GM18517 (cell line): ENCODE measurements at regions not wholly inside any gene's neighbourhood (a gene's known extent, or its start where the extent isn't known, plus 50 kb on each side); places are given as distances from the start of the nearest gene placed in this dataset.

Experiments
- ATAC-seq: cut with Tn5 transposase; IDR thresholded peaks from one replicate; pipeline ENCODE4 v1.9.1; 2021; ENCODE audit warnings: mild to moderate bottlenecking, moderate library complexity; ENCODE audit not compliant: unreplicated experiment

DNA sequence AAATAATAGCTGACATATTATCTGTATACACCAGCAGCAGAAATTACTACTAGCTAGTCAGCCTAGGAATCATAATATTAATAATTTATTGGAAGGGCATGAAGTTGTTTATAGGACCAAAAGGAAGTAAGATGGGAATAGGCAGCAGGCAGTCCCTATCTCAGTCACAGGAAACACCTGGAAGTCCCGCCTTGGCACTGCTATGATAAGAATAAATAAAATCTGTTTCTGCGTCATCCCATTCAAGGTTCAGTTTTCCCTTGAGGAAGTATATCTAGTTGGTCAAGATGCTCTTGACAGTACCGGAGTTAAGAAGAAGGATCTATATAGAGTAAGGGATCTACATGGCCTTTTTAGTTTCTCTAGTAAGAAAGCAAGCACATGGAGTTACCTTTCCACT, 830.8 kb downstream of the DIAPH3 start:
- no peak for ATAC-seq

DNA sequence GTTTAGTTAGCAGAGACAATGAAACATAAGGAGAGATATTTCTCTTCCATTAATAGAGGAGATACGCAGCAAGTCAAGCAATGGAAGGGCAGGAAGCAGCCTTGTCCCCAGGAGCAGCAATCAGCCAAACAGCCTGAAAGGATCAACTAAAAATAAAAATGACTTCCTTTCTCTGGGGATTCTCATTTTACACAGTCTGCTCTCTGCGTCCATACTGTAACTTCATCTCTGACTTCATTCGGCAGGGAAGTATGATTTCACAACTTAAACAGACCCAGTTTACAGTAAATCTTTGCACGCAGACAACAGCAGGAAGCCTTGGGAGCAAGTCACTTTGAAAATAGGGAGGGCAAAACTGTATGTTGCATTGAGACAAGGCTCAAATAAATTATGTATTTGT, 826.7 kb downstream of the DIAPH3 start:
- no peak for ATAC-seq

DNA sequence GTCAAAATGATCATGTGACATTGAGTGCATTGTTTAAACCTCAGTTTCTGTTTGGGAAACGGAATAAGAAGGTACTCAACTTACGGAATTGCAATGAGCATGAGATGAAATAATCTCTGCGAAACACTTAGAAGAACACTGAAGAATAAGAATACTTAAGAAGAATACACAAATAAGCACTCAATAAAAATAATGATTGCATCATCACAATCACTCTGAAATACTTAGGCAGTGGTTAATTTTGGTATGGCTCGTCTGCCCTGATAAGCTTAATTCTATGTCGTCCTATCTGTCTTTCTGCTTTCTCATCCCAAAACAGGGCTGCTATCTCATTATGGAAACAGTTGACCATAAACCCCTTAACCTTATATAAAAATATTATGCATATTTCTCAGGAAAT, 823.6 kb downstream of the DIAPH3 start:
- ATAC-seq: no peak

- ATAC-seq: no peak
These were observed 823.1 kb downstream of the DIAPH3 start for GRCh38 chr13:59340581-59340980.

- ATAC-seq: no peak
These were observed 821.3 kb downstream of the DIAPH3 start for GRCh38 chr13:59342400-59342799.

GRCh38 chr13:59343132-59343531, 820.6 kb downstream of the DIAPH3 start:
- no peak for ATAC-seq

GRCh38 chr13:59343993-59344822, 819.5 kb downstream of the DIAPH3 start:
- no peak for ATAC-seq

DNA sequence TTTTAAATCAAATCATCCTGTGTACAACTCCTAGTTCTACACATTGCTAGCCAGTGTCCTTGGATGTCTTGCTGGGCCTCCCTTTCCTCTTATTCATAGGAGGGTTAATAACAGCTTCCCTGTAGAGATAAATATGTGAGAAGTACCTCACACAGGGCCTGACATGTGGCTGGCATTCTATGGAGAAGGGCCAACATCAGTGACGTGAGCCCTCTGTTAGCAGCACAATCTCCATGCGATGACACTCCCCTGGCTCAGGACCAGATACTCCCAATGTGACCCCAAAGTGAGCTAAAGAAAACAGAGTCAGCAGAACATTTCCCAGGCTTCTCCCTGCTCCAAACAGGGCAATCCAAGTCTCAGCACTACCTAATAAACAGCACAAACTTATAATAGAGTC, 818.4 kb downstream of the DIAPH3 start:
- no peak for ATAC-seq

GRCh38 chr13:59346999-59347723, 816.6 kb downstream of the DIAPH3 start:
- no peak for ATAC-seq

DNA sequence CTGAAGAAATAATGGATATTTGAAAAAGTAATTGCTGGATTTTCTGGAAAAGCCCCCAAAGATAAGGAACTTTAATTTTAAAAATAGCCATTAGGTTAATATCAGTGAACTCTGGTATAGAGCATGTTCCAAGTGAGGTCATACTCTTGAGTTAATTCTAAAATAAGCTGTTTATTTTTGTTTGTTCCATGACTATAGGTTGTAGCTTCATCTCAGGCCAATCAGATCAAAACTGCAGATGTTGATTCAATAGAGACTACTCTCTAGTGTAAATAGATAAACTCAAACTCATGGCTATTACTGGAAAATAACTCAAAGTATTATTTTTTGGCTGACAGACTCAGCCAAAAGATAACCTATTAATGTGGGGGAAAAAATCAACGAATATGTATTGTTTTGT, 815.1 kb downstream of the DIAPH3 start:
- ATAC-seq: no peak

DNA sequence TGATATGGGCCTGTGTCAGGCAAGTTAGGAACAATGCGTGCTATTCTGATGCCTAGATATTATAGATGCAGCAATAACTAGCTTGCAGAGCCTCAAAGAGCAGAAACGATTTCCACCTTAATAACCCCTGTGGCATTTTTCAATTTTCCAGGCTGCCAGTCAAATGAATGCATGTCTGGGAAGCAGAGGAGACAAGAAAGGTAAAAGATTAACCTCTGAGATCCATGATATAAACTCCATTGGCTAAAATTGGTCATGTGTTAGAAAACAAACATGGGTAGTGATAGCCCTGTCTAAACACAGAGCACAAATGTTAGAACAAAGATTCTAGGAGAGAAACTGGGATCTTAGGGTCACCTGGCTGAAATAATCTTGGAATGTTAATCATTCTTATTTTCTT, 811.1 kb downstream of the DIAPH3 start:
- ATAC-seq: no peak

DNA sequence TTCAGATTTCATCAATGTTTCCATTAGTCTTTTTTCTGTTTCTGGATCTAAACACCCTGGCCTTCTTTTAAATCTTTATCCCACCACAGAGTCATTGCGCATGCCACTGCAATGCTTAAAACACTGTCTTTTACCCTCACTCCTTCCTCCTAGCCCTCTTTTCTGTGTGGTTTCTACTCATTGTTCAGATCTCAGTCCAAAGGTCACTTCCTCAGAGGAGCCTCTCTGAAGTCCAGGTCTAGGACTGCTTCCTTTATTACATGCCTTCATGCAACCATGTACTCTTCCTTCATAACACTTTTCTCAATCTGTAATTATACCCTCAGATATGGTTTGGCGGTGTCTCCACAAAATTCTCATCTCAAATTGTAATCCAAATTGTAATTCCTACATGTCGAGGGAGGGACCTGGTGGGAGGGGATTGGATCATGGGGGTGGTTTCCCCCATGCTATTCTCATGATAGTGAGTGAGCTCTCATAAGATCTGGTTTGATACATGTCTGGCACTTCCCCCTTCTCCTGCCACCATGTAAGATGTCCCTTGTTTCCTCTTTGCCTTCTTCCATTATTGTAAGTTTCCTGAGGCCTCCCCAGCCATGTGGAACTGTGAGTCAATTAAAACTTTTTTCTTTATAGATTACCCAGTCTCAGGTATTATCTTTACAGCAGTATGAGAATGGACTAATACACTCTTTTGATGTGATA, 808.9 kb downstream of the DIAPH3 start:
- ATAC-seq: peak; percentile 62

GRCh38 chr13:59356607-59357006, 807.1 kb downstream of the DIAPH3 start:
- no peak for ATAC-seq

DNA sequence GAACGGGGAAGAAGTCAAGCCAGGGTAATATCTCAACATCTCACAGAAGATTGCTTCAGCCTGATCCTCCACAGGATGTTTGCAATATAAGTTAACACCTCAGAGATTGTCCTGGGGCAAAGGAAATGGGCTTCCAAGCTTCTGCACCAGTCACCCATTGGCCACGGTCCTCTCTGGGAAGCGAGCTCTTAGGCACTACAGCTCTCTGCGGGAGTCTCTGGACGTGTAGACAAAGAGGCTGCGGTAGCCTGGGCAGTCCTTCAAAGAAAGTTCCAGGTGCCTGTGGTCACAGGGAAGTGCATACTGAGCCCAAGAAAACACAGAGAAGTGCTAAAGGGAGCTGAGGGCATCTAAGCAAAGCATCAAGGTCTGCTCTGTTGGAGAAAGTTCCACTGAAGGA, 805.7 kb downstream of the DIAPH3 start:
- no peak for ATAC-seq

- ATAC-seq: no peak
These were observed 803.6 kb downstream of the DIAPH3 start for GRCh38 chr13:59360108-59360507.

- ATAC-seq: no peak
These were observed 802.8 kb downstream of the DIAPH3 start for GRCh38 chr13:59360916-59361315.

- ATAC-seq: no peak
These were observed 800.4 kb downstream of the DIAPH3 start for GRCh38 chr13:59363313-59363712.

DNA sequence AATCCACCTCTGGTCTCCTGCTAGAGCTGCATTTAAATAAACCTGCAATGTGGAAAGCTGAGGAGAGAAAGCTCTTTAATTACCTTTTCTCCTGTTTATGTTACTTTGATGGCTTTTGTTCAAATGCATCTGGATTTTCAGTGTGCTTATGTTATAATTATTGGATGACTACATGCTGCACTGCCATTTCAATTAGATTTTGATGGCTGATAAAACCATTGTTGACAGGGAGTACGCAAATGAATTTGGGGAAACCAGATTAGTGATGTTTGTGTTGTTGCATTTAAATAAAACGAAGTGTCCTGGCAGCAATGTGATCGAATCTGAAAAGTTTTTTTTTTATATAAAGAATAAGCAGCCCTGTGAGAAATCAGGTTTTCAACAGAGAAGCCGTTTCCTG, 799.8 kb downstream of the DIAPH3 start:
- no peak for ATAC-seq

DNA sequence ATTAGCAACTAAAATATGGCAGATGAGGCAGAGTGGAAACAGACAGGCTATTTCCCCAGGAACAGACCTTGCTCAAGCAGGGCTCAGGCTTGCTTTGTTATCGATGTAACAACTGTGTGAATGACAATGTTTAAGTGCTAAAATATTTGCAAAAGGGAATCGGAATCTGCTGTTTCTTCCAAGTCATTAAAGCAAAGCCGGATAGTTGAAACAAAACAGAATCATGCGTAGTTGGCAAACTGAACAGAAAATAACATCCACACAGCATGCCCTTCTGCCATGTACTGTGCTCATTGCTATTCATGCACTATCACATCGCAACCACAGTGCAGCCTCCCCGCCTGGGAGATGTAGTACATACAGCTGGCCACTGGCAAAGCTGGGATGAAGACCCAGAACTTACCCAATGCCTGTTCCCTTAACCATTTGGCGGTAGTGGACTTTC, 799.1 kb downstream of the DIAPH3 start:
- ATAC-seq: no peak

DNA sequence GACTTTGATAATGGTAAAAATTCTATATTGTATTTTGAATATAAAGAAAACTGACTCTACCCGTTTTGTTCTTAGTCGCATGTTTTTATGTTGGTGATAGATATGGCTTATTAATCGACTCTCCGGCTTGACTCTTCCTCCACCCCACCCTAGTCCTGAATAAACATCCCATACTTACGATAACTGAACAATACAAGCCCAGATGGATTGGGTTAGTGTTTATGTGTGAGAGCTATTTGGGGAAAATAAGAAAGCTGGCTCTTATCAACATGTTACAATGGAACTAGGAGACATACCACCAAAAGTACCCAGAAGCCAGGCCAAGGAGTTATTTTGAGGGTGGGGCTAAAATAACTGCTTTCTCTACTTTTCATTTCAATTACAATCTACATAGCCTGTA, 796.3 kb downstream of the DIAPH3 start:
- no peak for ATAC-seq

- ATAC-seq: no peak
These were observed 795.8 kb downstream of the DIAPH3 start for GRCh38 chr13:59367904-59368303.

DNA sequence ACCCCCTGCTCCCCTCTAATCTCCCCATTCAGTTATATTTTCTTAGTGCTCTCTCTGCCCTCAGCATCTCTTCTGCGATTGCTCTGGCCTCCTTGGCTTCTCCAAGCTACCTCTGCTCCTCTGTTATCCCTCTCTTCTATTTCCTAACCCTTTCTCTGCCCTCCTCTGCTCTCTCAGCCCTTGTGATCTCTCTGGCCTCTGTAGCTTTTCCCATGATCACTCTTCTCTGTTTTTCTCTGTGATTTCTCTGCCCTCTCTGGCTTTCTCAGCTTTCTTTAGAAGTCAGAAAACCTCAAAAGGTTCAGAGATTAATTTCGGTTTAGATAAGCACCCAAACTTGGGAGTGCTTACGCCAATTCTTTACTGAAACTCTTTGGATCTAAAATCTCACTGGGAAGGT, 795.0 kb downstream of the DIAPH3 start:
- ATAC-seq: no peak
